GM19238 (cell line): ENCODE measurements at regions not wholly inside any gene's neighbourhood (a gene's known extent, or its start where the extent isn't known, plus 50 kb on each side); places are given as distances from the start of the nearest gene placed in this dataset.
"Not testable (repeated sequence)": the region's sequence is repeated elsewhere in the genome, so short reads cannot be mapped to it uniquely, and the experiment has no call there.

ENCODE experiments used
- DNase-seq: peaks from one replicate; pipeline ENCODE4 v3.0.0; 2011; ENCODE audit warnings: low spot score; ENCODE audit not compliant: insufficient read length

DNA sequence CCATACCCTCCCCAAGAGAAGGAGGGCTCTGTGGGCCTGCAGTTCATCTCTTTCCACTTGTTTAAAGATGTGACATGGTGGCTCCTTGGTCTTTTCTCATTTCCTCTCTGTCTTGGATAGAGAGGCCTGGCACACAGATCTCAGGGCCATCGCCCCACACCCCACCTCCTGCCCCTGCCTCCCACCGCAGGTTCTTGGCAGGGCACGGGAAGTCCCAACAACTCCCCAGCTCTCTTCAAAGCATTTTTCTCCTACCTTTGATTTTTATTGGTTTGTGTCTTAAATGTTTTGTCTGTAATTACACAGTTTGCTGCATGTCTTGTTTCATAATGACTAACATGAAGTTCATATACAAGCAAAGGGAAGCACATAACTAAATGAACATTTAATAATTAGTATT is 178.5 kb upstream of the MSX2 start:
- DNase-seq, result no peak

- no peak for DNase-seq
These were observed 176.6 kb upstream of the MSX2 start for GRCh38 chr5:174547814-174548213.

DNA sequence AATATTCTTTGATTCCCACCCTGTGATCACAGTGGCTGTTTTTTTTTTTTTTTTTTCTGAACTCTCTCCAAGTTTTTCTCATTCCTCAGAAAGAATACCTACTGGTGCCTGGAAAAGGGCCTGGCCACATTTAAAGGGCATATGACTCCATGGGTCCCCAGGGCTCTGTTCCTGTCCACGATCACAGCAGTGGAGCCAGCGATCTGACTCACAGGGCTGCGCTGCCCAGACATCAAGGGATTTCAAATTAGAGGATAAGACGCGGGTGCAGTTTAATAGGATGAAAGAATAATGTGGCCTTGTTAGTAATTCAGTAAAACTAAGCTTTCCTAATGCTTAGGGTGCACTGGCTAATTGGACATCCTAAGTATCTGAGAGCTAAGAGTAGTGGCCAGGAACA is 175.1 kb upstream of the MSX2 start:
- DNase-seq, result no peak

DNA sequence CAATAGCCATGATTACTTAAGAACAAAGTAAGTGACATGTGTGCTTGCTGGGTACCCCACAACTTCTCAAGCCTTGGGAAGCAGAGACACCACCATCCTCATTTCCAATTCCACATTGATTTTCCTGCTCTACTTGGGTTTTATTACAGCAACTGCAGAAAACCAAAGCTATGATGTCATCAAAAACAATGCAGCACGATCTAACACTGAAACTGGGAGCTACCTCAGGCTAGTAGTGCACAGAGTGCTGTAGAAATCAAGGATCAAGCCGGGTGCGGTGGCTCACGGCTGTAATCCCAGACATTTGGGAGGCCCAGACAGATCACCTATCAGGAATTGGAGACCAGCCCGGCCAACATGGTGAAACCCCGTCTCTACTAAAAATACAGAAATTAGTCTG is 174.4 kb upstream of the MSX2 start:
- DNase-seq, result no peak

GRCh38 chr5:174552428-174552827 is 172.0 kb upstream of the MSX2 start:
- DNase-seq, result no peak

DNA sequence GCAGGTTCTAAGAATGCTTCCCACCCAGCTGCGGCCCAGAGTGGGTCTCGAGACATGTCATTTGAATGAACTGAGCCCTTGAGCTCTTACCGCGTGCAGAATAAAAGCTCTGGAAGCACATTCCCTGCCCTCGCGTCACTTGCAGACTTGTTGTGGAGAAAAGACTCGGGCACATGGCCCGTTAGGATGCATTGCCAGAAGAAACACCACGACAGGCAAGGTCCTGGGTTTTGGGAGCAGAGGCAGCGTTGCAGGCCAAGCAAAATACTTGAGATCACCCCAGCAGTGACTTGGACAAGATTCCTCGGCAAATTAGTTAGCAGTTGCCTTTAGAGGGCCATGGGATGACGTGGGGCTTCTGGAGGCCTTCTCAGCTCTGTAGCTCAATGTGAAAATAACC is 170.8 kb upstream of the MSX2 start:
- no peak for DNase-seq

DNA sequence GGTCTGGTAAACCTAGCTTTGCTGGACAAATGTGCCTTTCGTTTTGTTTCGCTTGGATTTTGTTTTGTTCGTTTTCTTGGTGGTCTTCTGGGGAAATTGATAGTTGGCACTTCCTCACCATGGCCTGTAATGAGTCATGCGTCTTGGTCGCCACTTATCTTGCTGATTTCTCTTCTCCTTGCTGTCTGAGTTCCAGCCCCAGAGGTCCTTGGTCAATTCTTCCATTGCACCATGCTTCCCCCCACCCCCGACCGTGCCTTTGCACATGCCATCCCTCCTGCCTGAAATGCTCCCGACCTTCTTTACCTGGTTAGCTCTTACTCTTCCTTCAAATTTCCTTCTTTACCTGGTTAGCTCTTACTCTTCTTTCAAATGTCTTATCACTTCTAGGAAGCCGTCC is 168.7 kb upstream of the MSX2 start:
- no peak for DNase-seq

GRCh38 chr5:174556756-174557155 is 167.6 kb upstream of the MSX2 start:
- no peak for DNase-seq

DNA sequence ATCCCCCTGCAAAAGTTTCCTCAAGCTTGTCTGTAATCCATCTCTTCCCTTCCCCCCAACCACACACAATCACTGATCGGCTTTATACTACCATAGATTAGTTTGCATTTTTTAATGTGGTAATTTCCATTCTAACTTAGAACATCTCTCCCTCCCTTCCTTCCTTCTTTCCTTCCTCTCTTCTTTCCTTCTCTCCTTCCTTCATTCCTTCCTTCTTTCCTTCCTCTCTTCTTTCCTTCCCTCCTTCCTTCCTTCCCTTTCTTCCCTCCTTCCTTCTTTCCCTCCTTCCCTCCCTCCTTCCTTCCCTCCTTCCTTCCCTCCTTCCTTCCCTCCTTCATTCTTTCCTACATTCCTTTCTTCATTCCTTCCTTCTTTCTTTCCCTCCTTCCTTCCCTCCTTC is 166.2 kb upstream of the MSX2 start:
- no peak for DNase-seq

DNA sequence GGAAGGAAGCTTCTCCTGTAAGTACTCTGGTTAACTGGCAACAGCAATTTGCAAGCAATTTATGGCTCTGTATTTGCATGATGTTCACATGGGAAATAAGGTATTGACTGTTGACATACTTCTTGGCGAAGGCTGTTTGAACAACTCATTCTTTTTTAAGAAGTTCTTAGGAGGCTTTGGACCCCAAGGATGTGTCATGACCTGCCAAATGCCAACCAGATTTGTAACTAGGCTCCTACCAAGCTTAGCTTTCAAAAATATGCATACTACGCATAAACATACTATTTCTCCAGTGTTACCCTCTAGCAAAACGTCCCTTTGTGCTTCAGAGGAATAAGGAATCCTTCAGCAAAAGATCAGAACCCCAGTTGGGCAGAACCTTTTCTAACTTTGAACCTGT is 165.2 kb upstream of the MSX2 start:
- DNase-seq, result no peak

DNA sequence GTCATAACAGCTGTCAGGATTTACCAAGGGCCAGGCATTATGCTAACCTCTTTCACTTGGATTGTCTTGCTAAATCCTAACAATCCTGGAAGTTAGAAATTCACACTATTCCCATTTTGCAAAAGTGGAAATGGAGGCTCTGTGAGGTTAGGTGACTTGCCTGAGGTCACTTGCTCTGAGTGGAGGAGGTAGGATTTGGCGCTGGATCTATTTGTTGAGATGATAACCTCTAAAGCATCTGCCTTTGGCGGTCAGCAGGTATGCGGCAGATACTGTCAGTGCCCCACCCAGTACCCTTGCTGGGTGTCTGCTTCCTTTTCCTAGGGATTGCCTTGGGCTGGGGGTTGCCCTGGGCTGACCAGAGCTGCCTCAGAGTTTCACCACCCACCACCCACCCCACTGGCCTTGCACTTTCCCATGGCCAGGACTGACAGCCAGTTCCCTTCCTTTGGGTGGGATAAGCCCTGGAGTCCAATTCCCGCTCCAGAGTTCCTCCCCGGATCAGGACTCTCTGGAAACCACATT is 164.8 kb upstream of the MSX2 start:
- no peak for DNase-seq

DNA sequence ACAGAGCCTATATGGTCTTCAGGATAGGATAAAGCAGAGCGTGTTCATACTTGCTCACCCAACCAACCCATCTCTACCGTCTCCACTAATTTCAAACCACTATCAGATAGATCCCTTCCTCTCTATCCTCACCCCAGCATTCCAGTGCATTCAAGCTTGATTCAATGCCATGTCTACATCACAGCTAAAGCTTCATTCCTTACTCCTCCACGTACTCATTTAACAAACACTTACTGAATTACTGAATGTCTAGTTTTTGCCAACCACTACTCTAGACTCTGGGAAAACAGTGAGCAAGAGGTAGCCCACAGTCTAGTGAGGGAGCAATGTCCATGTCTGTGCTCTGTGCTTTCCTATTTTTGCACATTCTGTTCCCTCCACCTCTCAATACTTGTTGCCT is 163.5 kb upstream of the MSX2 start:
- no peak for DNase-seq

DNA sequence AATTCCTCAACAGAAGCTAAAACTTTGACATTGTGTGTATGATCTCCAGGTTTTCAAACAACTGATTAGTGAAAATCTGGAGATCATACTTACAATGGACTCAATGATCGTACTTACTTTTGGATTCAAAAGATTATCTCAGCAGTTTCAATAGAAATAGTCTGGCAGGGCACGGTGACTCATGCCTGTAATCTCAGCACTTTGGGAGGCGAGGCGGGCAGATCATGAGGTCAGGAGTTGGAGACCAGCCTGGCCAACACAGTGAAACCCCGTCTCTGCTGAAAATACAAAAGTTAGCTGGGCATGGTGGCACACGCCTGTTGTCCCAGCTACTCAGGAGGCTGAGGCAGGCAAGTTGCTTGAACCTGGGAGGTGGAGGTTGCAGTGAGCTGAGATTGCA is 161.3 kb upstream of the MSX2 start:
- DNase-seq, result not testable (repeated sequence)

DNA sequence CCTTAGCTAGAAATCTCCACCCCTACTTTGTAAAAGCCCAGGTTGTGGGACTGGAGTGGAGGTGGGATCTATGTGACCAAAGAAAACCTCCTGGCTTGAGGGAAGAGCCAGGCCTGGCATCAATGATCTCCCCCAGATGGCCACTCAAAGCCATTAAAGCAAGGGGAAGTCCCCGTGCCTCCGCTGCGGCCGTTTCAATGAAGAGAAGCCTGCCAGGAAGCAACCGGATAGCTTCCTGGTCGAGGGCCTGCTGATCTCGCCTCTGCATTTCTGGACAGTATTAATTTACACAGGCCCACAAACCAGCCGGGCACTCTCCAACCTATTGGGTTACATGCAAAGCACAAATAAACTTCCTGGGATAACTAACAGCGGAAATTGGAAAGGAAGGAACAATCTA is 160.5 kb upstream of the MSX2 start:
- DNase-seq, result no peak

DNA sequence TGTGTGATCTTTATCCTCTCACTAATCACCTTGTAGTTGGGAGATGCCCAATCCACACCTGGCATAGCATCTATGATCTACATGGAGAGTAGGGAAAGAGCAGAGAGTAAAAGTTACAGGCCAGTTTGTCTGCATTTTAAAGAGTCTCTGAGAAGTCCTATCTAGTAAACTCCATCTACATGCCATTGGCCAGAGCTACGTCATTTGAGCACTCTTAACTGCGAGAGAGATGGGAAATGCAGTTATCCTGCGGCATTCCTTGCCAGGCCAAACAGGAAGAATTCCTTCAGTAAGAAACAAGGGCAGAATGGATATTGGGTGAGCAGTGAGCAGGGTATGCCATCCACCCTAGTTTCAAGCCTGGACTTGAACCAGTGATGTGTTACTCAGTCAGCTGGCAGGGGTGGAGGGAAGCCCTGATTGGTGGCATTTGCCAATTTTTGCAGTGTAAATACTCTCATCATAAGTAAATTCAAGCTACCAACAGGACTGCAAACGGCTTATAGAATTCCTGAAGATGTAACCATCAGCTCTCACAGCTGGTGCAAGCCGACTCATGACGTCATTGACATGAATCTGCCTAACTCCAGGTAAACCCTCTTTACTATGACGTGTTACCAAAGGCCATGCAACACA is 156.8 kb upstream of the MSX2 start:
- DNase-seq, result no peak

DNA sequence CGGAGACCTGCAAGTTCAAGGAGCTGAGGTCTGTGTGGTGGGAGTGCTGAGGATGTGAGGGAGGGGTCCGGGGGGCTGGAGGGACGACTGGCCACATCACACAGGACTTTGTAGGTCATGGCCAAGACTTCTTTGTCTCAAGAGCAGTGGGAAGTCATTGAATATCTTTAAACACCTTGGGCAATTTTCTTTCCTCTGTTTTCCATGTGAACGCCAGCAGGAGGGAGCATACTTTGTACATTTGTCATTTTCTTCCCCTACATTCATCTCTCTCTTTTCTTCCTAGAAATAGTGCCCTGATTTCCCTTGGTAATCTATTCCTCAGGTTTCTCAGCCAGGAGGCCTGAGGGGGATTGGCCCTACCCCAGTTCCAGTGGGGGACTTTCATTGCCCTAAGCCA is 153.7 kb upstream of the MSX2 start:
- DNase-seq, result no peak

GRCh38 chr5:174571662-174572397 is 152.6 kb upstream of the MSX2 start:
- no peak for DNase-seq

DNA sequence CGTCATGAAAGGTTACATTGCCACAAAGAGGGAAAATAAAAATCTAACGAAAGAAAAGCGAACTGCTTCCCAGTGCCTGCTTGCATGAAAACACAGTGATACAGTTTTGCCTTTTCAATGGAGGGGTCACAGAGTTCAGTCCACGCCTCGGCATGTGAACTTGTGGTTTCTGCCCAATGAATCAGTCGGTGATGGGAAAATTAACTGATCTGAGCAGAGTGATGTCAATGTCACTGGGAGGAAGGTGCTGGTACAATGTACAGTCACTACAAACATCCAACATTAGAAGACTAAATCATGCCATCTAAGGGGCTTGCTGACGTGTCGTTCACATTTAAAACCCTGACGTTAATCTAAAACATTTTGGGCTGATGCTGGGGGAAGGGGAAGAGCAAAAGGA is 151.8 kb upstream of the MSX2 start:
- no peak for DNase-seq

DNA sequence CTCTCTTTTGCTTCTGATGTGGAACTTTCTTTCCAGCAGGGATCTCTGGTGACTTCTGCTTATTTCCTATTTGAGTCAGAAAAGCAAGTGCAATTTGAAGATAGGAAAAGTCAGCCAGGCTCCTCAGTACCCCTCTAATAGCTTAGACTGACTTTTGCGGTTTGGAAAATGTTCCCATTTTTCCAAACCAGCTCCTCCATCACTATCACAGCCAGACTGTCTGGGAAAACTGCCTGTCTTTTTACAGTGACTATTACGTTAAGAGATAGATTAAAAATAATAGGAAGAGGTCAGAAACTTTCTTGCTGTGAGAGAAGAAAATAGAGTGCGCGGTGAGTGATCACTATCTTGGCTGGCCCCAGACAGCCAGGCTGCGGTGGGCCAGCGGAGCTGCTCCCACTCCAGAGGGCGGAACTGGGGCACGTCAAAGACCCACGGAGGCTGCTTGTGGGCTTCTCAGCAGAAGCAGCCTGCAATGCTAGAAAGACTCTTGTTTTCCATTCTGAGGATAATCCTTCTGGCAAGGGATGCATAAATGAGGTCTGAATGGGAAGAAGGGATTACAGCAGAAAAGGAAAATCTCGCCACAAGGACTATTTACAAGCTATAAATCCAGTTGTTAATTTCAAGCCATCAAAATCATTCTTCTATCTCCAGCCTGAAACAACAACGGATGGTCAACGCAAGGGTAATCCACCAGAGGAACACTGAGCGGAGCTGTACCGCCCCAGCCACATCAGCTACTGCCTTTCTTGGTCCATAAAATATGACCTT is 151.0 kb upstream of the MSX2 start:
- DNase-seq, result no peak

GRCh38 chr5:174575043-174575442 is 149.3 kb upstream of the MSX2 start:
- no peak for DNase-seq

- DNase-seq, result no peak
These were observed 148.3 kb upstream of the MSX2 start for GRCh38 chr5:174576042-174576441.

- DNase-seq, result no peak
These were observed 142.9 kb upstream of the MSX2 start for GRCh38 chr5:174581479-174581878.
